ENCODE measurements at regions not wholly inside any gene's neighbourhood (a gene's known extent, or its start where the extent isn't known, plus 50 kb on each side); places are given as distances from the start of the nearest gene placed in this dataset.

DNA sequence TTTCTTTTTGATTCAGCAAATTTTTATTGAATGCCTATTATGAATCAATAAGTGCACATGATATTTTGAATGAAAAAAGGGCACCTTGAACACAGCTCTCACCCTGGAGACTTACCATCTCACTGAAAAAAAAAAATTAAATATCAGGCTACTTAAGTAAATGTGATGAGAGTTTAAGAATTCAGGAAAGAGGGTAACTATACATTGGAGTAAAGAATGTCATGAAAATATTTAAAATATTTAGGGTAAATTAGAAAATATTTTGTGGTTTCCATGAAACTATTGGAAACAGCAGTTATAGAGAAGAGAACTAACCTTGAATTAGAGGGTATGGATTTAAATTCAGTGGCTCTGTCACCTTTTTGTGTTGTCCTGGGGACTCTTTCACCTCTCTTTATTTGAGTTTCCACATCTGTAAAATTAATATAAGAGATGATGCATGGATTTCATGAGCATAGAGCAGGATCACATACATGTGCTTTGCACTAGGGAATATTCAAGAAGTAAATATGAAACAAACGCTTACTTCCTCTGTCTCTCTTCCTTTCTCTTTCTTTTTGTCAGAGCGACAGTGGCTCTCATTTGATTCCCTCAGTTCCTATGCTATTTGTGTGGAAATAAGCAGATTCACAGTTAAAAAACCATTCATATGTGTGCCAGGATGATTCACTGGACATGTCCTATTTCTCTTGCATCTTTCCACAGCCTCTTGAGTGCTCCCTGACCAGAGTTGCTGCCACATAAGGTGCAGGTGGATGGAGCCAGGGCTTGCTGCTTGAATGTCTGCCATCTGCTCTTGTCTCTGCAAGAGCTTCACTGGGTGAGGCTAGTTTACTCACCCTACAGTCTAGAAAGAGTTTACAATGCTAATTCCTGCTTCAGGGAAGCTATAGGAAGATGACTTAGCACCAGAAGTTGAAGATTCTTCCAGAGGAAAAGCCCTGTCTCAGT lies 533.1 kb downstream of the ETS1 start:
- H3K4me1 ChIP-seq (ENCODE audit: control insufficient read depth in 2 of 2, insufficient read depth in 2 of 2, low read length in 2 of 2) = peaks cover 16 to 25% of the 10 kb centered on the region in 2 donors
- DNase-seq = peak; percentile 41
- Mint-ChIP-seq H3K9me3 (ENCODE audit: insufficient read depth) (no peaks in the 10 kb centered on the region), H3K27me3 (peaks cover 3% of the 10 kb centered on the region), H3K27ac (peak overlapping the region; percentile 84), H3K4me1 (peaks cover 30% of the 10 kb centered on the region), H3K4me3 (peak overlapping the region; percentile 83)
- peak; percentile 41 for ATAC-seq (ENCODE audit: low read depth)
- intact Hi-C loops (cut with micrococcal nuclease) = no loop called here
- no peaks in the 10 kb centered on the region for H3K9me3 ChIP-seq (ENCODE audit: control extremely low read depth in 1 of 3, control insufficient read depth in 2 of 3, insufficient read depth in 1 of 3, low read length in 2 of 3)
- peak overlapping the region; percentile 94 for H2AFZ ChIP-seq (ENCODE audit: insufficient read depth, low read depth, low read length, poor library complexity, severe bottlenecking)
- peak overlapping the region; percentile 73 for H3K4me2 ChIP-seq (replicated peaks; ENCODE audit: low read depth, low read length, poor library complexity, severe bottlenecking)
- H4K20me1 ChIP-seq (ENCODE audit: control insufficient read depth, insufficient read depth, low read length, poor library complexity, severe bottlenecking) = no peaks in the 10 kb centered on the region
- WGBS (ENCODE audit: insufficient coverage) = no CpG with 5 or more reads among the region's 2 CpGs
- no peaks in the 10 kb centered on the region for H3K36me3 ChIP-seq (replicated peaks in 1 of 2; ENCODE audit: control extremely low read depth in 1 of 2, control insufficient read depth in 1 of 2, extremely low read depth in 1 of 2, insufficient read depth in 2 of 2, low read length in 1 of 2)
- TF ChIP-seq EZH2 (IDR thresholded peaks at IDR 0.05; ENCODE audit: borderline replicate concordance, insufficient read depth, low read depth, low read length, poor library complexity, severe bottlenecking) = no peak
- TF ChIP-seq, protein P1, sequence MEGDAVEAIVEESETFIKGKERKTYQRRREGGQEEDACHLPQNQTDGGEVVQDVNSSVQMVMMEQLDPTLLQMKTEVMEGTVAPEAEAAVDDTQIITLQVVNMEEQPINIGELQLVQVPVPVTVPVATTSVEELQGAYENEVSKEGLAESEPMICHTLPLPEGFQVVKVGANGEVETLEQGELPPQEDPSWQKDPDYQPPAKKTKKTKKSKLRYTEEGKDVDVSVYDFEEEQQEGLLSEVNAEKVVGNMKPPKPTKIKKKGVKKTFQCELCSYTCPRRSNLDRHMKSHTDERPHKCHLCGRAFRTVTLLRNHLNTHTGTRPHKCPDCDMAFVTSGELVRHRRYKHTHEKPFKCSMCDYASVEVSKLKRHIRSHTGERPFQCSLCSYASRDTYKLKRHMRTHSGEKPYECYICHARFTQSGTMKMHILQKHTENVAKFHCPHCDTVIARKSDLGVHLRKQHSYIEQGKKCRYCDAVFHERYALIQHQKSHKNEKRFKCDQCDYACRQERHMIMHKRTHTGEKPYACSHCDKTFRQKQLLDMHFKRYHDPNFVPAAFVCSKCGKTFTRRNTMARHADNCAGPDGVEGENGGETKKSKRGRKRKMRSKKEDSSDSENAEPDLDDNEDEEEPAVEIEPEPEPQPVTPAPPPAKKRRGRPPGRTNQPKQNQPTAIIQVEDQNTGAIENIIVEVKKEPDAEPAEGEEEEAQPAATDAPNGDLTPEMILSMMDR (IDR thresholded peaks at IDR 0.05) = no peak
- H3K79me2 ChIP-seq (ENCODE audit: control insufficient read depth, insufficient read depth, low read length) = no peaks in the 10 kb centered on the region
- peaks cover 0 to 3% (median 0%) of the 10 kb centered on the region in 4 experiments for H3K27me3 ChIP-seq (replicated peaks in 1 of 4; ENCODE audit: control extremely low read depth in 1 of 4, control insufficient read depth in 3 of 4, insufficient read depth in 4 of 4, low read length in 3 of 4)
- CTCF ChIA-PET = no interaction called here
- peak overlapping the region; percentile 61 for H3K9ac ChIP-seq (ENCODE audit: low read length)
- H3K4me3 ChIP-seq (ENCODE audit: control extremely low read depth in 1 of 5, extremely low read depth in 1 of 5, insufficient read depth in 1 of 5, low read depth in 2 of 5, low read length in 4 of 5) = peak overlapping the region in 4 of 5 experiments; percentile 16 to 58 (median 46)
- peak overlapping the region; percentile 3 to 78 for H3K27ac ChIP-seq (ENCODE audit: low read length in 2 of 2)
- POLR2A ChIA-PET = no interaction called here

Measured in B cell (primary cell).